ENCODE measurements at regions not wholly inside any gene's neighbourhood (a gene's known extent, or its start where the extent isn't known, plus 50 kb on each side); places are given as distances from the start of the nearest gene placed in this dataset.

- TF ChIP-seq, protein P1, sequence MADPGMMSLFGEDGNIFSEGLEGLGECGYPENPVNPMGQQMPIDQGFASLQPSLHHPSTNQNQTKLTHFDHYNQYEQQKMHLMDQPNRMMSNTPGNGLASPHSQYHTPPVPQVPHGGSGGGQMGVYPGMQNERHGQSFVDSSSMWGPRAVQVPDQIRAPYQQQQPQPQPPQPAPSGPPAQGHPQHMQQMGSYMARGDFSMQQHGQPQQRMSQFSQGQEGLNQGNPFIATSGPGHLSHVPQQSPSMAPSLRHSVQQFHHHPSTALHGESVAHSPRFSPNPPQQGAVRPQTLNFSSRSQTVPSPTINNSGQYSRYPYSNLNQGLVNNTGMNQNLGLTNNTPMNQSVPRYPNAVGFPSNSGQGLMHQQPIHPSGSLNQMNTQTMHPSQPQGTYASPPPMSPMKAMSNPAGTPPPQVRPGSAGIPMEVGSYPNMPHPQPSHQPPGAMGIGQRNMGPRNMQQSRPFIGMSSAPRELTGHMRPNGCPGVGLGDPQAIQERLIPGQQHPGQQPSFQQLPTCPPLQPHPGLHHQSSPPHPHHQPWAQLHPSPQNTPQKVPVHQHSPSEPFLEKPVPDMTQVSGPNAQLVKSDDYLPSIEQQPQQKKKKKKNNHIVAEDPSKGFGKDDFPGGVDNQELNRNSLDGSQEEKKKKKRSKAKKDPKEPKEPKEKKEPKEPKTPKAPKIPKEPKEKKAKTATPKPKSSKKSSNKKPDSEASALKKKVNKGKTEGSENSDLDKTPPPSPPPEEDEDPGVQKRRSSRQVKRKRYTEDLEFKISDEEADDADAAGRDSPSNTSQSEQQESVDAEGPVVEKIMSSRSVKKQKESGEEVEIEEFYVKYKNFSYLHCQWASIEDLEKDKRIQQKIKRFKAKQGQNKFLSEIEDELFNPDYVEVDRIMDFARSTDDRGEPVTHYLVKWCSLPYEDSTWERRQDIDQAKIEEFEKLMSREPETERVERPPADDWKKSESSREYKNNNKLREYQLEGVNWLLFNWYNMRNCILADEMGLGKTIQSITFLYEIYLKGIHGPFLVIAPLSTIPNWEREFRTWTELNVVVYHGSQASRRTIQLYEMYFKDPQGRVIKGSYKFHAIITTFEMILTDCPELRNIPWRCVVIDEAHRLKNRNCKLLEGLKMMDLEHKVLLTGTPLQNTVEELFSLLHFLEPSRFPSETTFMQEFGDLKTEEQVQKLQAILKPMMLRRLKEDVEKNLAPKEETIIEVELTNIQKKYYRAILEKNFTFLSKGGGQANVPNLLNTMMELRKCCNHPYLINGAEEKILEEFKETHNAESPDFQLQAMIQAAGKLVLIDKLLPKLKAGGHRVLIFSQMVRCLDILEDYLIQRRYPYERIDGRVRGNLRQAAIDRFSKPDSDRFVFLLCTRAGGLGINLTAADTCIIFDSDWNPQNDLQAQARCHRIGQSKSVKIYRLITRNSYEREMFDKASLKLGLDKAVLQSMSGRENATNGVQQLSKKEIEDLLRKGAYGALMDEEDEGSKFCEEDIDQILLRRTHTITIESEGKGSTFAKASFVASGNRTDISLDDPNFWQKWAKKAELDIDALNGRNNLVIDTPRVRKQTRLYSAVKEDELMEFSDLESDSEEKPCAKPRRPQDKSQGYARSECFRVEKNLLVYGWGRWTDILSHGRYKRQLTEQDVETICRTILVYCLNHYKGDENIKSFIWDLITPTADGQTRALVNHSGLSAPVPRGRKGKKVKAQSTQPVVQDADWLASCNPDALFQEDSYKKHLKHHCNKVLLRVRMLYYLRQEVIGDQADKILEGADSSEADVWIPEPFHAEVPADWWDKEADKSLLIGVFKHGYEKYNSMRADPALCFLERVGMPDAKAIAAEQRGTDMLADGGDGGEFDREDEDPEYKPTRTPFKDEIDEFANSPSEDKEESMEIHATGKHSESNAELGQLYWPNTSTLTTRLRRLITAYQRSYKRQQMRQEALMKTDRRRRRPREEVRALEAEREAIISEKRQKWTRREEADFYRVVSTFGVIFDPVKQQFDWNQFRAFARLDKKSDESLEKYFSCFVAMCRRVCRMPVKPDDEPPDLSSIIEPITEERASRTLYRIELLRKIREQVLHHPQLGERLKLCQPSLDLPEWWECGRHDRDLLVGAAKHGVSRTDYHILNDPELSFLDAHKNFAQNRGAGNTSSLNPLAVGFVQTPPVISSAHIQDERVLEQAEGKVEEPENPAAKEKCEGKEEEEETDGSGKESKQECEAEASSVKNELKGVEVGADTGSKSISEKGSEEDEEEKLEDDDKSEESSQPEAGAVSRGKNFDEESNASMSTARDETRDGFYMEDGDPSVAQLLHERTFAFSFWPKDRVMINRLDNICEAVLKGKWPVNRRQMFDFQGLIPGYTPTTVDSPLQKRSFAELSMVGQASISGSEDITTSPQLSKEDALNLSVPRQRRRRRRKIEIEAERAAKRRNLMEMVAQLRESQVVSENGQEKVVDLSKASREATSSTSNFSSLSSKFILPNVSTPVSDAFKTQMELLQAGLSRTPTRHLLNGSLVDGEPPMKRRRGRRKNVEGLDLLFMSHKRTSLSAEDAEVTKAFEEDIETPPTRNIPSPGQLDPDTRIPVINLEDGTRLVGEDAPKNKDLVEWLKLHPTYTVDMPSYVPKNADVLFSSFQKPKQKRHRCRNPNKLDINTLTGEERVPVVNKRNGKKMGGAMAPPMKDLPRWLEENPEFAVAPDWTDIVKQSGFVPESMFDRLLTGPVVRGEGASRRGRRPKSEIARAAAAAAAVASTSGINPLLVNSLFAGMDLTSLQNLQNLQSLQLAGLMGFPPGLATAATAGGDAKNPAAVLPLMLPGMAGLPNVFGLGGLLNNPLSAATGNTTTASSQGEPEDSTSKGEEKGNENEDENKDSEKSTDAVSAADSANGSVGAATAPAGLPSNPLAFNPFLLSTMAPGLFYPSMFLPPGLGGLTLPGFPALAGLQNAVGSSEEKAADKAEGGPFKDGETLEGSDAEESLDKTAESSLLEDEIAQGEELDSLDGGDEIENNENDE (IDR thresholded peaks at IDR 0.05; ENCODE audit: insufficient replicate concordance, low read length), result no peak
- no peak for TF ChIP-seq NANOG (IDR thresholded peaks at IDR 0.05; ENCODE audit: insufficient read depth, low read depth, low read length, poor library complexity, severe bottlenecking)
- TF ChIP-seq SRF (IDR thresholded peaks at IDR 0.05; ENCODE audit: low read depth, low read length), result no peak
- no peak for TF ChIP-seq SP1 (IDR thresholded peaks at IDR 0.05; ENCODE audit: low read depth, low read length)
- no peak for TF ChIP-seq SP2 (IDR thresholded peaks at IDR 0.05; ENCODE audit: low read length)
- TF ChIP-seq CBX8 (IDR thresholded peaks at IDR 0.05; ENCODE audit: borderline replicate concordance, low read depth, low read length), result no peak
- TF ChIP-seq, protein P2, sequence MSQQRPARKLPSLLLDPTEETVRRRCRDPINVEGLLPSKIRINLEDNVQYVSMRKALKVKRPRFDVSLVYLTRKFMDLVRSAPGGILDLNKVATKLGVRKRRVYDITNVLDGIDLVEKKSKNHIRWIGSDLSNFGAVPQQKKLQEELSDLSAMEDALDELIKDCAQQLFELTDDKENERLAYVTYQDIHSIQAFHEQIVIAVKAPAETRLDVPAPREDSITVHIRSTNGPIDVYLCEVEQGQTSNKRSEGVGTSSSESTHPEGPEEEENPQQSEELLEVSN (IDR thresholded peaks at IDR 0.05), result no peak
- no peak for TF ChIP-seq SP4 (IDR thresholded peaks at IDR 0.05; ENCODE audit: low read length)
- TF ChIP-seq FOSL1 (IDR thresholded peaks at IDR 0.05; ENCODE audit: insufficient read depth, low read depth, low read length), result no peak
Observed at GRCh38 chr11:92628401-92629292, 340.8 kb upstream of the MTNR1B start (continued).
